SK-N-SH treated with all-trans-retinoic acid at 6 μM for 48 hours (cell line): ENCODE measurements at regions not wholly inside any gene's neighbourhood (a gene's known extent, or its start where the extent isn't known, plus 50 kb on each side); places are given as distances from the start of the nearest gene placed in this dataset.

Experiments
- BACH2 ChIP-seq: fragments of 250-450 bp; sonication (Bioruptor Pico); IDR thresholded peaks from 2 replicates; pipeline ENCODE4 v1.9.0; 2021; ENCODE audit warnings: mild to moderate bottlenecking, borderline replicate concordance
- CSDC2 ChIP-seq: fragments of 250-450 bp; sonication (Bioruptor Pico); IDR thresholded peaks from 2 replicates; pipeline ENCODE4 v1.5.0; 2020; ENCODE audit warnings: mild to moderate bottlenecking, moderate library complexity
- OSR1 ChIP-seq: fragments of 250-450 bp; sonication (Bioruptor Pico); IDR thresholded peaks from 2 replicates; pipeline ENCODE4 v1.8.0; 2022; ENCODE audit warnings: moderate library complexity, mild to moderate bottlenecking, inconsistent platforms
- RARB ChIP-seq: fragments of 250-450 bp; sonication (Bioruptor Pico); IDR thresholded peaks from 2 replicates; pipeline ENCODE4 v1.8.0; 2021; ENCODE audit warnings: mild to moderate bottlenecking, moderate library complexity
- ZFP3 ChIP-seq: fragments of 250-450 bp; sonication (Bioruptor Pico); IDR thresholded peaks from 2 replicates; pipeline ENCODE4 v1.5.0; 2020; ENCODE audit warnings: mild to moderate bottlenecking, moderate library complexity
- ZNF70 ChIP-seq: fragments of 450-650 bp; formaldehyde crosslinking; IDR thresholded peaks from 2 replicates; pipeline ENCODE4 v1.5.0; 2020; ENCODE audit warnings: mild to moderate bottlenecking, moderate library complexity
- TF ChIP-seq, protein P1 (sequence below): fragments of 250-450 bp; sonication (Bioruptor Pico); IDR thresholded peaks from 2 replicates; pipeline ENCODE4 v1.8.0; 2020; ENCODE audit warnings: mild to moderate bottlenecking, moderate library complexity, borderline replicate concordance

DNA sequence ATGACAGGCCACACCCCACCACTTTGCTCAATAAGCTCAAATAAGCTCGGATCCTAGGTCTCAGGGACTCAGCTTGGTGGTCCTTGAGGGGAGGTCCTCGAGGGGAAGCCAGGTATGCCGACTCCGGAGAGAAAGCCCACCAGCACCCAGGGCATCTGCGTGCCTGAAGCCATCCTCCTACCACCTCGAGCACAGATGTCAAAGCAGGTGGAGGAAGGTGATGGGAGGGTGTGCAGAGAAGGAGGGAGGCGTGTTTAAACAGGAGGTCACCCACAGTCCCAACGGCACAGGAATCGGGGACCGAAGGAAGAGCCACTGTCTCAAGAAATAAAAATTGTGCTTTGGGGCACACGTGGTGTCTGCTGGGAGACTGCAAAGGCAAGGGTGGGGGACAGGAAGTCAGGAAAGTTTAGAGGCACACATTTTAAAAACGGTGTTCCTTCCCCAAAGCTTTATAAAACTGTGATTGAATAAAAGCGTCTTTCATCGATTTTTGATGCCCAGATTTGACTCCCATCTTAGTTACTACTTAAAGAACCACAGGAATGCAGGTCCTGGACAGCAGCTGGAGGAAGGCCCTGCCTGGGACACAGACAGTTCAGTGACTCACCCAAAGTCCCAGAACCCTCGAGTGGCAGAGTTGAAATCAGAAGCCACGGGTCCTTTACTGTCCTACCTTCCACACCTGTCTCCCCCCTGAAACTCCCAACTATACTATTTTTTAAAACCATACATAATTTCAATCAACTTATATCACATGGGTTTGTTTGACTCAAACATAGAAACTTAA, 221.0 kb upstream of the PDE10A start:
- TF ChIP-seq RARB (CRISPR knock-in tag): no peak
- no peak for TF ChIP-seq ZNF70 (CRISPR knock-in tag)
- no peak for TF ChIP-seq CSDC2 (CRISPR knock-in tag)
- no peak for TF ChIP-seq ZFP3 (CRISPR knock-in tag)
- TF ChIP-seq BACH2 (CRISPR knock-in tag): no peak
- no peak for TF ChIP-seq OSR1 (CRISPR knock-in tag)
- TF ChIP-seq, protein P1, sequence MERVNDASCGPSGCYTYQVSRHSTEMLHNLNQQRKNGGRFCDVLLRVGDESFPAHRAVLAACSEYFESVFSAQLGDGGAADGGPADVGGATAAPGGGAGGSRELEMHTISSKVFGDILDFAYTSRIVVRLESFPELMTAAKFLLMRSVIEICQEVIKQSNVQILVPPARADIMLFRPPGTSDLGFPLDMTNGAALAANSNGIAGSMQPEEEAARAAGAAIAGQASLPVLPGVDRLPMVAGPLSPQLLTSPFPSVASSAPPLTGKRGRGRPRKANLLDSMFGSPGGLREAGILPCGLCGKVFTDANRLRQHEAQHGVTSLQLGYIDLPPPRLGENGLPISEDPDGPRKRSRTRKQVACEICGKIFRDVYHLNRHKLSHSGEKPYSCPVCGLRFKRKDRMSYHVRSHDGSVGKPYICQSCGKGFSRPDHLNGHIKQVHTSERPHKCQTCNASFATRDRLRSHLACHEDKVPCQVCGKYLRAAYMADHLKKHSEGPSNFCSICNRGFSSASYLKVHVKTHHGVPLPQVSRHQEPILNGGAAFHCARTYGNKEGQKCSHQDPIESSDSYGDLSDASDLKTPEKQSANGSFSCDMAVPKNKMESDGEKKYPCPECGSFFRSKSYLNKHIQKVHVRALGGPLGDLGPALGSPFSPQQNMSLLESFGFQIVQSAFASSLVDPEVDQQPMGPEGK (CRISPR knock-in tag): no peak
